Mesendoderm (in vitro differentiated cells): ENCODE measurements at regions not wholly inside any gene's neighbourhood (a gene's known extent, or its start where the extent isn't known, plus 50 kb on each side); places are given as distances from the start of the nearest gene placed in this dataset.

ENCODE experiments used
- DNase-seq: peaks from one replicate; pipeline ENCODE4 v3.0.0; 2013
- H2AK5ac ChIP-seq: 2 replicates; pipeline ENCODE4 v1.6.1; 2013; ENCODE audit warnings: low read length, inconsistent platforms
- H2BK120ac ChIP-seq: 2 replicates; pipeline ENCODE4 v1.6.1; 2013; ENCODE audit warnings: low read depth, mild to moderate bottlenecking, low read length, moderate library complexity, mixed read lengths
- H2BK15ac ChIP-seq: replicated peaks from 2 replicates; pipeline ENCODE4 v1.6.1; 2013; ENCODE audit warnings: low read depth, mild to moderate bottlenecking, moderate library complexity
- H2BK5ac ChIP-seq: 2 replicates; pipeline ENCODE4 v1.6.1; 2013; ENCODE audit warnings: low read length, inconsistent platforms
- H3K18ac ChIP-seq: 2 replicates; pipeline ENCODE4 v1.6.1; 2013; ENCODE audit warnings: mild to moderate bottlenecking, low read length, mixed read lengths
- H3K23ac ChIP-seq: one replicate; pipeline ENCODE4 v1.6.1; 2013; ENCODE audit warnings: low read length
- H3K27ac ChIP-seq: 2 replicates; pipeline ENCODE4 v1.5.1; 2013; ENCODE audit warnings: low read depth, mild to moderate bottlenecking, inconsistent platforms, low read length, moderate library complexity
- H3K27me3 ChIP-seq: 2 replicates; pipeline ENCODE4 v1.6.1; 2013; ENCODE audit warnings: low read length, control low read depth, mild to moderate bottlenecking, inconsistent platforms; ENCODE audit not compliant: insufficient read depth, poor library complexity
- H3K36me3 ChIP-seq: 2 replicates; pipeline ENCODE4 v1.6.1; 2013; ENCODE audit warnings: low read length, inconsistent platforms; ENCODE audit not compliant: control insufficient read depth, insufficient read depth
- H3K4ac ChIP-seq: one replicate; pipeline ENCODE4 v1.6.1; 2013; ENCODE audit warnings: low read depth, mild to moderate bottlenecking, low read length, moderate library complexity
- H3K4me1 ChIP-seq: 2 replicates; pipeline ENCODE4 v1.6.1; 2013; ENCODE audit warnings: low read depth, low read length, inconsistent platforms; ENCODE audit not compliant: control insufficient read depth
- H3K4me2 ChIP-seq: 2 replicates; pipeline ENCODE4 v1.6.1; 2013; ENCODE audit warnings: low read length
- H3K4me3 ChIP-seq: 2 replicates; pipeline ENCODE4 v1.5.1; 2013; ENCODE audit warnings: mild to moderate bottlenecking, low read length
- H3K56ac ChIP-seq: one replicate; pipeline ENCODE4 v1.6.1; 2013; ENCODE audit warnings: low read length
- H3K79me1 ChIP-seq: 2 replicates; pipeline ENCODE4 v1.6.1; 2013; ENCODE audit warnings: low read length, inconsistent platforms
- H3K79me2 ChIP-seq: 2 replicates; pipeline ENCODE4 v1.6.1; 2013; ENCODE audit warnings: mild to moderate bottlenecking, low read length; ENCODE audit not compliant: control insufficient read depth, insufficient read depth
- H3K9ac ChIP-seq: 2 replicates; pipeline ENCODE4 v1.6.1; 2013; ENCODE audit warnings: low read length, inconsistent platforms
- H4K5ac ChIP-seq: one replicate; pipeline ENCODE4 v1.6.1; 2013; ENCODE audit warnings: low read length
- H4K8ac ChIP-seq: one replicate; pipeline ENCODE4 v1.6.1; 2013; ENCODE audit warnings: low read depth, mild to moderate bottlenecking, control low read depth, low read length, moderate library complexity
- WGBS: extraction: QIAGEN DNeasy Blood & Tissue Kit; methylation state at CpG from one replicate; pipeline ENCODE4 v1.1.7; 2013; ENCODE audit warnings: low lambda C conversion rate, missing lambda C conversion rate; ENCODE audit not compliant: insufficient coverage; ENCODE audit errors: extremely low coverage; 5-methylcytosine and 5-hydroxymethylcytosine counted together

DNA sequence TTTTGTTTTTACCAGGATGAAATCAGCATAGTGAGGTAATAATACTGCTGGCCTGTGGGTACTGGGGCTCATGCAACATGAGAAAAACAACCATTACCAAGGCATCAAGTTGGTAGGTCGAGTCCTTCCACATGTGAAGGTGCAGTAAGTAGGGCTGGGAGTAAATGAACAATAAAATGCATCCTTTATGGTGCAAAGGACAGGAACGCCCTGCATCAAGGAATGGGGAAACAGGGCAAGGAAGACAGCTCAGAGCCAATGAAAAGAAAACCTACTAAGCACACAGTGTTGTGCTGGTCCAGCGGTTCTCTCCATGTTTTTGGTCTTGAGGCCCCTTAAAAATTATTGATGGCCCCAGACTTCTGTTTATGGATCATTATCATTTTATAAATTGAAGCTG, 168.5 kb upstream of the TPM1 start:
- no peak overlapping the region for H3K27ac ChIP-seq
- no peak overlapping the region for H4K8ac ChIP-seq
- DNase-seq, result no peak
- H4K5ac ChIP-seq, result no peak overlapping the region
- H2BK15ac ChIP-seq, result no peak overlapping the region
- H3K56ac ChIP-seq, result no peak overlapping the region
- H3K23ac ChIP-seq, result no peak overlapping the region
- no peak overlapping the region for H3K4me3 ChIP-seq
- no peak overlapping the region for H2BK120ac ChIP-seq
- no peak overlapping the region for H3K9ac ChIP-seq
- no peak overlapping the region for H2BK5ac ChIP-seq
- no peaks in the 10 kb centered on the region for H3K4me1 ChIP-seq
- no peak overlapping the region for H3K18ac ChIP-seq
- H3K79me1 ChIP-seq, result no peaks in the 10 kb centered on the region
- H2AK5ac ChIP-seq, result no peak overlapping the region
- no peak overlapping the region for H3K4me2 ChIP-seq
- no peak overlapping the region for H3K4ac ChIP-seq
- no peaks in the 10 kb centered on the region for H3K27me3 ChIP-seq
- no CpG with 5 or more reads among the region's 3 CpGs for WGBS
- no peaks in the 10 kb centered on the region for H3K36me3 ChIP-seq
- no peaks in the 10 kb centered on the region for H3K79me2 ChIP-seq

DNA sequence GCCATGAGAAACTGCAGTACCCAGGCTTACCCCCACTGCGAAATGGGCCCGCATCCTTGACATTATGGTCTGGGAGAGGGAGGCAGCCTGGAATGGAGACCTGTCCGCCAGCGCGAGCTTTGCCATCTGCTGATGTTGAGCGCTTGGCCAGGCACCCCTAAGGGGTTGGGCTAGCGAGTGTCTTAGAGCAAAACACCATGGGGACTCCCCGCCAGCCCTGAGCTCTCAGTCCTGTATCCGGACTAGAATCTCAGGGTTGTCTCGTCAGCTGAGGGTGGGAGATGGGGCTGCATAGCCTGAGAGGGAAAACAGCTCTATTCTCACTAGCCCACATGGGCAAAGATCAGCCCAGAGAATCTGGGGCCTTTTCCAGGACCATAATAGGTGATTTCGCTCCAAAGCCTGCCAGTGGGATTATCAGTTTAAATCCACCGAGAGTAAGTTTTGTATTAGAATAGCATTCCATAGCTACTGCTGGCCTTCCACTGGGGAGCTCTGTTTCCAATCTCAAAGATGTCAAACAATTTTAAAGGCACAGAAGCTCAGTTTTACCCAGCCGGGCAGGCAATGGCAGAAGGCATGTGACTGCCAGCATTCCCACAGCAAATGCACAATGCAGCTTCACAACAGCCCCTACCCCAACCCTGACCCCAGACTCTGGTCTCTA, 167.5 kb upstream of the TPM1 start:
- no peaks in the 10 kb centered on the region for H3K79me2 ChIP-seq
- no peak overlapping the region for H2BK15ac ChIP-seq
- no peak overlapping the region for H2AK5ac ChIP-seq
- no peaks in the 10 kb centered on the region for H3K4me1 ChIP-seq
- H2BK5ac ChIP-seq, result no peak overlapping the region
- no peak overlapping the region for H3K27ac ChIP-seq
- no peak overlapping the region for H3K4me2 ChIP-seq
- H3K4me3 ChIP-seq, result no peak overlapping the region
- H3K4ac ChIP-seq, result no peak overlapping the region
- no peaks in the 10 kb centered on the region for H3K36me3 ChIP-seq
- WGBS, result no CpG with 5 or more reads among the region's 13 CpGs
- H3K79me1 ChIP-seq, result no peaks in the 10 kb centered on the region
- H3K9ac ChIP-seq, result no peak overlapping the region
- no peak overlapping the region for H3K18ac ChIP-seq
- no peak for DNase-seq
- no peak overlapping the region for H3K56ac ChIP-seq
- H4K8ac ChIP-seq, result no peak overlapping the region
- no peak overlapping the region for H3K23ac ChIP-seq
- no peak overlapping the region for H2BK120ac ChIP-seq
- H3K27me3 ChIP-seq, result no peaks in the 10 kb centered on the region
- no peak overlapping the region for H4K5ac ChIP-seq

DNA sequence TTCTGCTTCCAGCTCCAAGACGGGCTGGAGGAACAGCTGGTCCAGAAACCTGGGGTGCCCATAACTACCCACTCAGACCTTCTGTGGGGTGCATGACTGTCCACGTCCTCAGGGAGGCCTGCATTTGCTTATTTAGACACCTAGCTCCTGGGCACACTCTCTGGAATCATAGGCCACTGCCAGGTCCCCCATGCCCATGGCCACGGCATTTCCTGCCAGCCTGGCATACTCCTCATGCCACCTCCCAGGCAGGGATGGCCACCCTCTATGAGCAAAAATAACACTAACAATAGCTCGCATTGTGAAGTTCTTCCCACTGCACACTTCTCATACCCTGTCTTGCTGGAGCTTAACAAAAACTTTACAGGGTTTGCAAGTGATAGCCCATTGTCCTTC, 166.9 kb upstream of the TPM1 start:
- no peak overlapping the region for H3K56ac ChIP-seq
- H3K4ac ChIP-seq, result no peak overlapping the region
- H3K36me3 ChIP-seq, result no peaks in the 10 kb centered on the region
- no peaks in the 10 kb centered on the region for H3K79me2 ChIP-seq
- no peak overlapping the region for H3K27ac ChIP-seq
- H3K9ac ChIP-seq, result no peak overlapping the region
- no peaks in the 10 kb centered on the region for H3K27me3 ChIP-seq
- no peak overlapping the region for H4K8ac ChIP-seq
- no peak overlapping the region for H3K23ac ChIP-seq
- H2BK120ac ChIP-seq, result no peak overlapping the region
- no peak overlapping the region for H3K4me3 ChIP-seq
- no peak overlapping the region for H2BK15ac ChIP-seq
- no peak overlapping the region for H2BK5ac ChIP-seq
- no peaks in the 10 kb centered on the region for H3K4me1 ChIP-seq
- no peak overlapping the region for H2AK5ac ChIP-seq
- H3K4me2 ChIP-seq, result no peak overlapping the region
- WGBS, result no CpG with 5 or more reads among the region's 4 CpGs
- no peak for DNase-seq
- H3K18ac ChIP-seq, result no peak overlapping the region
- H3K79me1 ChIP-seq, result no peaks in the 10 kb centered on the region
- H4K5ac ChIP-seq, result no peak overlapping the region

GRCh38 chr15:62877276-62877857, 165.2 kb upstream of the TPM1 start:
- no peaks in the 10 kb centered on the region for H3K36me3 ChIP-seq
- H3K4ac ChIP-seq, result no peak overlapping the region
- no peak overlapping the region for H3K23ac ChIP-seq
- H3K27ac ChIP-seq, result no peak overlapping the region
- H3K18ac ChIP-seq, result no peak overlapping the region
- H3K27me3 ChIP-seq, result no peaks in the 10 kb centered on the region
- no peak overlapping the region for H4K8ac ChIP-seq
- no peaks in the 10 kb centered on the region for H3K79me2 ChIP-seq
- H3K4me1 ChIP-seq, result no peaks in the 10 kb centered on the region
- H3K4me3 ChIP-seq, result no peak overlapping the region
- H2BK15ac ChIP-seq, result no peak overlapping the region
- H2BK5ac ChIP-seq, result no peak overlapping the region
- no peak overlapping the region for H3K56ac ChIP-seq
- no peak overlapping the region for H2BK120ac ChIP-seq
- no peak overlapping the region for H3K4me2 ChIP-seq
- H2AK5ac ChIP-seq, result no peak overlapping the region
- H4K5ac ChIP-seq, result no peak overlapping the region
- H3K9ac ChIP-seq, result no peak overlapping the region
- no peaks in the 10 kb centered on the region for H3K79me1 ChIP-seq
- DNase-seq, result no peak
- WGBS, result no CpG with 5 or more reads among the region's 9 CpGs

DNA sequence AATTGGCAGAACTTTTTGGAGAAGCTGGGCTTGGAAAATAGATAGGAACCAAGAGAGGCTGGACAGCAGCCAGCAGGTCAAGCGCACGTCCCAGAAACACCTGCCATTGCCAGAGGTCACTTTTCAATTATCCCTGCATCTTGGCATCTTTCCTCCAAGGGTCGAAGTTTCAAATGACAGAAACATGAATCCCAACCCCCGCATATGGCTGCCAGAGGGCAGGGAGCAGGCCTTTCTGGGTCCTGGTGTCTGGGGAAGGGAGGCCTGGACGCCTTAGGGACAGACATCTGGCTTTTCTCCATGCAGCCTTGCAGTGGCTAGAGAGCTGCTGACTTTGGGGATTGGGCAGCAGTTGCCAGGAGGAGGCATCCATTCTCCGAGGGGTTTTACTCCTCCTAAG, 164.5 kb upstream of the TPM1 start:
- no peak overlapping the region for H2AK5ac ChIP-seq
- no CpG with 5 or more reads among the region's 6 CpGs for WGBS
- H3K23ac ChIP-seq, result no peak overlapping the region
- no peaks in the 10 kb centered on the region for H3K36me3 ChIP-seq
- no peak overlapping the region for H4K5ac ChIP-seq
- no peaks in the 10 kb centered on the region for H3K79me2 ChIP-seq
- H3K18ac ChIP-seq, result no peak overlapping the region
- H2BK5ac ChIP-seq, result no peak overlapping the region
- H3K4me1 ChIP-seq, result no peaks in the 10 kb centered on the region
- no peak overlapping the region for H3K56ac ChIP-seq
- H2BK120ac ChIP-seq, result no peak overlapping the region
- H3K27me3 ChIP-seq, result no peaks in the 10 kb centered on the region
- no peak overlapping the region for H3K4me2 ChIP-seq
- DNase-seq, result no peak
- H2BK15ac ChIP-seq, result no peak overlapping the region
- no peak overlapping the region for H3K4ac ChIP-seq
- no peak overlapping the region for H3K9ac ChIP-seq
- H3K79me1 ChIP-seq, result no peaks in the 10 kb centered on the region
- H3K27ac ChIP-seq, result no peak overlapping the region
- no peak overlapping the region for H3K4me3 ChIP-seq
- H4K8ac ChIP-seq, result no peak overlapping the region

DNA sequence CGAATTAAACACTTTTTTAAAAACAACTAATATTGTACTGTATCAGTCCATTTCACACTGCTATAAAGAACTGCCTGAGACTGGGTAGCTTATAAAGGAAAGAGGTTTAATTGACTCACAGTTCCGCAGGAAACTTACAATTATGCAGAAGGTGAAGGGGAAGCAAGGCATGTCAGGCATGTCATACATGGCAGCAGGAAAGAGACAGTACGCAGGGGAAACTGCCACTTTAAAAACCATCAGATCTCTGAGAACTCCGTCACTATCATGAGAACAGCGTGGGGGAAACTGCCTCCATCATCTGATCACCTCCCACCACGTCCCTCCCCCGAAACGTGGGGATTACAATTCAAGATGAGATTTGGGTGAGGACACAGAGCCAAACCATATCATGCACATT, 162.8 kb upstream of the TPM1 start:
- Histone ChIP-seq H3K9ac (no peak overlapping the region), H3K4me2 (no peak overlapping the region), H2BK15ac (no peak overlapping the region), H3K18ac (no peak overlapping the region), H2BK5ac (no peak overlapping the region), H3K36me3 (no peaks in the 10 kb centered on the region), H3K56ac (no peak overlapping the region), H3K27me3 (no peaks in the 10 kb centered on the region), H3K23ac (no peak overlapping the region), H3K79me2 (no peaks in the 10 kb centered on the region), H2AK5ac (no peak overlapping the region), H3K27ac (no peak overlapping the region), H3K4ac (no peak overlapping the region), H4K8ac (no peak overlapping the region), H3K4me1 (no peaks in the 10 kb centered on the region), H3K4me3 (no peak overlapping the region), H4K5ac (no peak overlapping the region), H3K79me1 (no peaks in the 10 kb centered on the region), H2BK120ac (no peak overlapping the region)
- WGBS, result no CpG with 5 or more reads among the region's 8 CpGs
- DNase-seq, result peak; percentile 15
